NCI-H1436 (cell line): ENCODE measurements at regions not wholly inside any gene's neighbourhood (a gene's known extent, or its start where the extent isn't known, plus 50 kb on each side); places are given as distances from the start of the nearest gene placed in this dataset.

Experiments used
- DNase-seq: peaks from one replicate; lab custom pipeline; 2025; lab: John Stamatoyannopoulos, UW

- DNase-seq = no peak
Observed at GRCh38 chr7:70986297-70986696, 145.6 kb upstream of the GALNT17 start.

DNA sequence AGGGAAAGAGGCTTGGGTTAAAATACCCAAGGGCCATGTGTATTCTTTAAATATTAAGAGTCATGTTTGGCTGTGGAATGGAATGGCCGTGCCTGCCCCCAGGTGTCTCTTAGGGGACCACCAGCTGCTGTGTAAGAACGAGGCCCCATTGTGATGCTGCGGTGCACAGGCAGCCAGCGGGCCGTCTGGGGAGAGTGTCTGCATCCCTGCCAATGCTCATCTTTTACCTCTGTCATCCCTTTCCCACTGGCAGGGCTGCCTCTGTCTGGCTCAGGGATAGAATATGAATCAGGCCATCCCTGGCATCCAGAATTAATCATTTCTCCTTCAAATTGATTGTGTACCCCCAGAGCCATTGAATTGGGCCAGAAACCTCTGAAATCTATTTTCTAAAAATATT lies 137.8 kb upstream of the GALNT17 start:
- no peak for DNase-seq

- no peak for DNase-seq
Observed at GRCh38 chr7:70997261-70997660, 134.7 kb upstream of the GALNT17 start.

GRCh38 chr7:71005109-71005508 lies 126.8 kb upstream of the GALNT17 start:
- no peak for DNase-seq

DNA sequence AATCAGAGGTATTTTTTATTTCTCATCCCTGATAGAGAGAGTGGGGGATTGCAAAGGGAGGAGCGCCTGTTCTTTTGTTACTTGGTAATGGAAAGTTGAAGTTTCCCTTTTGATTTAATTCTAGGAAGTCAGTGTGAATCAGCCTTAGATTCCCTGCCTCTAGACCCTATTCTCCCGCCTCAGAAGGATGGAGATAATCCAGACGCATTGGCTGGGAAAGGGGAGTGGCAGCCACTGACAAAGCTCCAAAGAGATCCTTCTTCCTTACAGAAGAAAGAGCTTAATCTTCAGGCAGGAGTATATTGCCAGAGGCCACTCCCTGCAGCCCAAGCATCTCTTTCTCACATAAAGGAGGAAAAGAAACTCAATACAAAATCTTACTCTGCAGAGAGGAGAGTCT lies 122.3 kb upstream of the GALNT17 start:
- DNase-seq = no peak

DNA sequence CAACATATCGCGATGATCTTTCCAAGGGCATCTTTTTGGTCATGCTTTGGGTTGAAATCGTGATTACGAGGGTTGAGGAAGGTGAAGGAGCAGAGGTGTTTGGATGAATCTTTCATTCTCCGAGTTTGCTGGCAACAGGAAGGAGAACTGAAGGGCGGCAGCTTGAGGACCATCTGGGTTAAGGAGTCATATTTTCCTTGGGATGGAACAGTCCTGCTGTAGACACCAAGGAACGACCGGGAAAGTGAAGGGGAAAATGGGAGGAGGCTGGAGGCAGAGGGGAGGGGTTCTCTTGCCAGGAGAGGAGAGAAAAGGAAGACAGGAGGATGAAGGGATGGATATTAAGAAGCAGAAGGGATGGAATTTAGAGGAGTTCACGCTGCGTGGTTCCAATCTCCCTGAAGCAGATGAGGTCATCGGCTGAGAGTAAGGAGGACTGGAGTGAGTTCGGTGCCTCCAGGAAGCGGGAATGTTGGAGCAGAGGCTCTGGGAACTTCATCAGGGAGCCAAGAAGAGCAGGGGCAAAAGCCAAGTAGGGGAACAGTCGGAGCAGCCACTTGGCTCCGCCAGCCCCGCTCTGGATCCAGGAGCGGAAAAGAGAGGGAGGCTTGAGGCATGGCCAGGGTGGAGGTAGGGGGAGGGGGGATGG lies 116.6 kb upstream of the GALNT17 start:
- no peak for DNase-seq

- no peak for DNase-seq
Observed at GRCh38 chr7:71016401-71016800, 115.5 kb upstream of the GALNT17 start.

- DNase-seq = no peak
Observed at GRCh38 chr7:71017602-71018001, 114.3 kb upstream of the GALNT17 start.

DNA sequence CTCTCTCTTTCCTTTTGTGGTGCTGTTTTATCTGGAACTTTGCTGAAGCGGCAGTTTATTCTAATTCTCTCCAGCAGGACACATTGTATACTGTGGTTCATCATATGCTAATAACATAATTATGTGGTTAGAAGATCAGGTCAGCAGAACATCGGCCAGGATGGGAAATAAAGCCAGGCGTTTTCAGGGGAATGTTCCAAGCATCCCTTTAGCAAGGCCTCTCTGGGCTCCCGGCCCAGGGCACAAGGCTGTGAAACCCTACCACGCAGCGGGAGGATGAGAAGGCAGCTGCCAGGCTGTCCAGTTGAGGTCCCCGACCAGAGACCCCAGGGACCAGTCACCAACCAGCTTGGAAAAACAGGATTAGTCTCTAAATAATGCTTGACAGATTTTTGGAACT lies 112.2 kb upstream of the GALNT17 start:
- no peak for DNase-seq

DNA sequence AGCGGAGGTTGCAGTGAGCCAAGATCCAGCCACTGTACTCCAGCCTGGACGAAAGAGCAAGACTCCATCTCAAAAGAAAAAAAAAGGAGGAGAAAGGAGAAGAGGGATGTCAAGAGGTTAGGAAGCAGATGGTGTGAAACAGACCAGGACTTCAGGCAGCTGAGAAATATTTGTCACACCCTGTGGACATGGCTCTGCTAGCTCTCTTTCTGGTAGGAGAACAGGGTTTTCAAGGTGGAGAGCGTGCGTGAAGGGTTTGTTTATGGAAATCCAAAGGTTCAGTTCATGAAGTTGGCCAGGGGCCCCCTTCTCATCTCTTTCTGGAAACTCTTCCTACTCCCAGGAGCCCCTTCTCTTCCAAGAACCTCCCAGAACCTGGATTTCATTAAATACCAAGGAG lies 110.8 kb upstream of the GALNT17 start:
- no peak for DNase-seq

- no peak for DNase-seq
Observed at GRCh38 chr7:71026680-71027079, 105.3 kb upstream of the GALNT17 start.

DNA sequence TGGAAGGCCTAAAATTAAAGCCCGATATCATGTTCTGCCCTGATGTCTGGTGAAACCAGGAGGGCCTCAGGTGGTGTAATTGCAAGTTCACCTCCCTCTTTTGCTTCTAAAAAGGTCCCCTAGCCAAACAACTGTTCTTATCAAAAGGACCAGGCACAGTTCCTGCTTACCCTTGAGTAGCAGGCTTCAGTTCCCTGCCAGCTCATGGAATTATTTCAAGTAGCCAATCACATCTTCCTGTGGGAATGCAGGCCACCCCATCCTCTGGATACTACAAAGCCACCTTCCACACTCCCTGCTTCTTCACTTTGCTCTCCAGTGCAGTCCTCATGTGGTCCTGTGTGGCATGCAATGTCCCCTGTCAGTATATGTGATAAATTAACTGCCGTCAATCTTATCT lies 97.7 kb upstream of the GALNT17 start:
- no peak for DNase-seq

GRCh38 chr7:71042591-71042990 lies 89.4 kb upstream of the GALNT17 start:
- no peak for DNase-seq

DNA sequence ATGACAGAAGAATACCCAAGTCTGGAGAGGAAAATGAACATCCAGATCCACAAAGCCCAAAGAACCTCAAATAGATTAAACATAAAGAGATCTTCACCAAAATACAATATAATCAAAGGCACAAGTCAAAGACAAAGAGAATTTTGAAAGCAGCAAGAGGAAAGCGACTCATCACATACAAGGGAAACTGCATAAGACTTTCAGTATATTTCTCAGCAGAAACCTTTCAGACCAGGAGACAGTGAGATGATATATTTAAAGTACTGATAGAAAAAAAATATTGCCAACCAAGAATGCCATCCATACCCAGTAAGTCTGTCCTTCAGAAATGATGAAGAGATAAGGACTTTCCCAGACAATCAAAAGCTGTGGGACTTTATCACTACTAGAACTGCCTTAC lies 81.5 kb upstream of the GALNT17 start:
- no peak for DNase-seq

GRCh38 chr7:71055504-71055903 lies 76.4 kb upstream of the GALNT17 start:
- DNase-seq = no peak

DNA sequence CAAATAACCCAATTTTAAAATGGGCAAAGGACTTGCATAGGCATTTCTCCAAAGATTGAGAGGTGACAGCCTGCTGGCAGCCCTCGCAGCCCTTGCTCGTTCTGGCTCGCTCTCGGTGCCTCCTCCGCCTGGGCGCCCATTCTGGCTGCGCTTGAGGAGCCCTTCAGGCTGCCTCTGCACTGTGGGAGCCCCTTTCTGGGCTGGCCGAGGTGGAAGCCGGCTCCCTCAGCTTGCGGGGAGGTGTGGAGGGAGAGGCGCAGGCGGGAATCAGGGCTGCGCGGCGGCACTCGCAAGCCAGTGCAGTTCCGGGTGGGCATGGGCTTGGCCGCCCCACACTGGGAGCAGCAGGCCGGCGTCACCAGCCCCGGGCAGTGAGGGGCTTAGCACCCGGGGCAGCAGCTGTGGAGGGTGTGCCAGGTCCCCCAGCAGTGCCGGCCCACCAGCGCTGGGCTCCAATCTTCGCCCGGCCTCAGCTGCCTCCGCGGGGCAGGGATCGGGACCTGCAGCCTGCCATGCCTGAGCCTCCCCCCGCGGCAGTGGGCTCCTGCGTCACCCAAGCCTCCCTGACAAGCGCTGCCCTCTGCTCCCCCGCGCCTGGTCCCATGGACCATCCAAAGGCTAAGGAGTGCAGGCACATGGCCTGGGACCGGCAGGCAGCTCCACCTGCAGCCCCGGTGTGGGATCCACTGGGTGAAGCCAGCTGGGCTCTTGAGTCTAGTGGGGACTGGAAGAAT lies 54.0 kb upstream of the GALNT17 start:
- DNase-seq = no peak
